ENCODE measurements at regions not wholly inside any gene's neighbourhood (a gene's known extent, or its start where the extent isn't known, plus 50 kb on each side); places are given as distances from the start of the nearest gene placed in this dataset.
"Not testable (repeated sequence)": the region's sequence is repeated elsewhere in the genome, so short reads cannot be mapped to it uniquely, and the experiment has no call there.

- RAD21 ChIA-PET (ENCODE audit: unreplicated experiment); H4K20me1 ChIP-seq (ENCODE audit: control insufficient read depth, insufficient read depth); H2AFZ ChIP-seq (ENCODE audit: control insufficient read depth, low read depth, low read length); H3K4me3 ChIP-seq; H3K4me2 ChIP-seq (ENCODE audit: control insufficient read depth, insufficient read depth); H3K9ac ChIP-seq (ENCODE audit: control insufficient read depth, insufficient read depth, low read length); BruUV-seq (replicated peaks); SMC1A ChIA-PET (ENCODE audit: uncharacterized antibody, unreplicated experiment); H3K27ac ChIP-seq (ENCODE audit: control insufficient read depth, insufficient read depth); H3K79me2 ChIP-seq (ENCODE audit: control insufficient read depth, insufficient read depth, low read length); FAIRE-seq; CTCF ChIA-PET; in situ Hi-C loops (cut with MboI); ATAC-seq; DNase-seq (ENCODE audit: low read depth, low spot score); H3K4me1 ChIP-seq (ENCODE audit: control insufficient read depth, insufficient read depth, low read length); intact Hi-C loops (cut with micrococcal nuclease; ENCODE audit: unreplicated experiment); H3K27me3 ChIP-seq (replicated peaks in 1 of 2; ENCODE audit: control insufficient read depth in 2 of 2, insufficient read depth in 2 of 2, low read length in 1 of 2); H3K9me3 ChIP-seq (replicated peaks; ENCODE audit: control insufficient read depth, insufficient read depth, low read length); H3K36me3 ChIP-seq (ENCODE audit: control insufficient read depth in 2 of 2, insufficient read depth in 2 of 2, low read length in 1 of 2): not testable (repeated sequence)
- 54% methylated on average over 26 of the region's 28 CpGs for WGBS (ENCODE audit: insufficient coverage, insufficient replicate concordance, low lambda C conversion rate, missing lambda C conversion rate)
- POLR2A ChIA-PET, result interaction anchor here (0.7 kb wide), 1 partner anchor 1535 kb away, joined by 4 read pairs; no protein-coding TSS in a partner anchor
Observed at GRCh38 chr17:30686538-30687479, 137.7 kb downstream of the CRLF3 start.

- H3K9ac ChIP-seq (ENCODE audit: control insufficient read depth, insufficient read depth, low read length); H3K9me3 ChIP-seq (replicated peaks; ENCODE audit: control insufficient read depth, insufficient read depth, low read length); SMC1A ChIA-PET (ENCODE audit: uncharacterized antibody, unreplicated experiment); in situ Hi-C loops (cut with MboI); BruUV-seq (replicated peaks); ATAC-seq; RAD21 ChIA-PET (ENCODE audit: unreplicated experiment); POLR2A ChIA-PET; H3K4me1 ChIP-seq (ENCODE audit: control insufficient read depth, insufficient read depth, low read length); FAIRE-seq; H3K4me2 ChIP-seq (ENCODE audit: control insufficient read depth, insufficient read depth); H3K27ac ChIP-seq (ENCODE audit: control insufficient read depth, insufficient read depth); H4K20me1 ChIP-seq (ENCODE audit: control insufficient read depth, insufficient read depth); intact Hi-C loops (cut with micrococcal nuclease; ENCODE audit: unreplicated experiment); H3K79me2 ChIP-seq (ENCODE audit: control insufficient read depth, insufficient read depth, low read length); H3K36me3 ChIP-seq (ENCODE audit: control insufficient read depth in 2 of 2, insufficient read depth in 2 of 2, low read length in 1 of 2); H3K4me3 ChIP-seq; CTCF ChIA-PET; DNase-seq (ENCODE audit: low read depth, low spot score); H2AFZ ChIP-seq (ENCODE audit: control insufficient read depth, low read depth, low read length); H3K27me3 ChIP-seq (replicated peaks in 1 of 2; ENCODE audit: control insufficient read depth in 2 of 2, insufficient read depth in 2 of 2, low read length in 1 of 2): not testable (repeated sequence)
- 68% methylated on average over 4 of the region's 4 CpGs for WGBS (ENCODE audit: insufficient coverage, insufficient replicate concordance, low lambda C conversion rate, missing lambda C conversion rate)
Observed at GRCh38 chr17:30682280-30682679, 142.2 kb downstream of the CRLF3 start.

- SMC1A ChIA-PET (ENCODE audit: uncharacterized antibody, unreplicated experiment); H3K4me3 ChIP-seq; H3K36me3 ChIP-seq (ENCODE audit: control insufficient read depth in 2 of 2, insufficient read depth in 2 of 2, low read length in 1 of 2); H3K27ac ChIP-seq (ENCODE audit: control insufficient read depth, insufficient read depth); H3K79me2 ChIP-seq (ENCODE audit: control insufficient read depth, insufficient read depth, low read length); DNase-seq (ENCODE audit: low read depth, low spot score); H3K27me3 ChIP-seq (replicated peaks in 1 of 2; ENCODE audit: control insufficient read depth in 2 of 2, insufficient read depth in 2 of 2, low read length in 1 of 2); H4K20me1 ChIP-seq (ENCODE audit: control insufficient read depth, insufficient read depth); ATAC-seq; H3K9ac ChIP-seq (ENCODE audit: control insufficient read depth, insufficient read depth, low read length); H2AFZ ChIP-seq (ENCODE audit: control insufficient read depth, low read depth, low read length); H3K4me2 ChIP-seq (ENCODE audit: control insufficient read depth, insufficient read depth); in situ Hi-C loops (cut with MboI); FAIRE-seq; BruUV-seq (replicated peaks); RAD21 ChIA-PET (ENCODE audit: unreplicated experiment); POLR2A ChIA-PET; H3K9me3 ChIP-seq (replicated peaks; ENCODE audit: control insufficient read depth, insufficient read depth, low read length); intact Hi-C loops (cut with micrococcal nuclease; ENCODE audit: unreplicated experiment); H3K4me1 ChIP-seq (ENCODE audit: control insufficient read depth, insufficient read depth, low read length): not testable (repeated sequence)
- 53% methylated on average over 3 of the region's 5 CpGs for WGBS (ENCODE audit: insufficient coverage, insufficient replicate concordance, low lambda C conversion rate, missing lambda C conversion rate)
- CTCF ChIA-PET, result interaction anchor here (0.7 kb wide), 1 partner anchor 1535 kb away, joined by 3 read pairs; no protein-coding TSS in a partner anchor
Observed at GRCh38 chr17:30680681-30681080, 143.8 kb downstream of the CRLF3 start.

All from GM12878 (cell line).